IPS DF 4.7 (cell line): ENCODE measurements at regions not wholly inside any gene's neighbourhood (a gene's known extent, or its start where the extent isn't known, plus 50 kb on each side); places are given as distances from the start of the nearest gene placed in this dataset.
"Not testable (repeated sequence)": the region's sequence is repeated elsewhere in the genome, so short reads cannot be mapped to it uniquely, and the experiment has no call there.

Experiments used
- DNase-seq: peaks from one replicate; pipeline ENCODE4 v3.0.0-alpha.2; 2013; ENCODE audit warnings: low spot score; ENCODE audit errors: extremely low read depth

- DNase-seq = no peak
These were observed 496.1 kb downstream of the NFIB start for GRCh38 chr9:13817754-13818278.

- no peak for DNase-seq
These were observed 497.1 kb downstream of the NFIB start for GRCh38 chr9:13816837-13817236.

- no peak for DNase-seq
These were observed 499.1 kb downstream of the NFIB start for GRCh38 chr9:13814647-13815400.

- no peak for DNase-seq
These were observed 502.1 kb downstream of the NFIB start for GRCh38 chr9:13811876-13812275.

- DNase-seq = no peak
These were observed 503.4 kb downstream of the NFIB start for GRCh38 chr9:13810510-13810909.

- DNase-seq = no peak
These were observed 504.5 kb downstream of the NFIB start for GRCh38 chr9:13809401-13809800.

GRCh38 chr9:13807118-13807517 lies 506.8 kb downstream of the NFIB start:
- DNase-seq = no peak

GRCh38 chr9:13806714-13807113 lies 507.2 kb downstream of the NFIB start:
- no peak for DNase-seq

- no peak for DNase-seq
These were observed 508.4 kb downstream of the NFIB start for GRCh38 chr9:13805546-13805945.

GRCh38 chr9:13804532-13804931 lies 509.4 kb downstream of the NFIB start:
- no peak for DNase-seq

GRCh38 chr9:13800776-13801175 lies 513.2 kb downstream of the NFIB start:
- no peak for DNase-seq

GRCh38 chr9:13797701-13798100 lies 516.2 kb downstream of the NFIB start:
- DNase-seq = not testable (repeated sequence)

- DNase-seq = no peak
These were observed 512.3 kb upstream of the MPDZ start for GRCh38 chr9:13791816-13792215.

GRCh38 chr9:13790055-13790454 lies 510.6 kb upstream of the MPDZ start:
- DNase-seq = no peak

- no peak for DNase-seq
These were observed 507.8 kb upstream of the MPDZ start for GRCh38 chr9:13787234-13787833.

GRCh38 chr9:13786711-13787110 lies 507.2 kb upstream of the MPDZ start:
- DNase-seq = no peak

- DNase-seq = no peak
These were observed 506.6 kb upstream of the MPDZ start for GRCh38 chr9:13786131-13786530.

GRCh38 chr9:13779106-13779505 lies 499.6 kb upstream of the MPDZ start:
- no peak for DNase-seq

- no peak for DNase-seq
These were observed 499.1 kb upstream of the MPDZ start for GRCh38 chr9:13778631-13779030.

- no peak for DNase-seq
These were observed 491.5 kb upstream of the MPDZ start for GRCh38 chr9:13770956-13771355.

GRCh38 chr9:13769641-13770040 lies 490.1 kb upstream of the MPDZ start:
- no peak for DNase-seq

GRCh38 chr9:13769006-13769405 lies 489.5 kb upstream of the MPDZ start:
- DNase-seq = no peak

GRCh38 chr9:13762209-13762608 lies 482.7 kb upstream of the MPDZ start:
- DNase-seq = no peak
